ENCODE measurements at regions not wholly inside any gene's neighbourhood (a gene's known extent, or its start where the extent isn't known, plus 50 kb on each side); places are given as distances from the start of the nearest gene placed in this dataset.

DNA sequence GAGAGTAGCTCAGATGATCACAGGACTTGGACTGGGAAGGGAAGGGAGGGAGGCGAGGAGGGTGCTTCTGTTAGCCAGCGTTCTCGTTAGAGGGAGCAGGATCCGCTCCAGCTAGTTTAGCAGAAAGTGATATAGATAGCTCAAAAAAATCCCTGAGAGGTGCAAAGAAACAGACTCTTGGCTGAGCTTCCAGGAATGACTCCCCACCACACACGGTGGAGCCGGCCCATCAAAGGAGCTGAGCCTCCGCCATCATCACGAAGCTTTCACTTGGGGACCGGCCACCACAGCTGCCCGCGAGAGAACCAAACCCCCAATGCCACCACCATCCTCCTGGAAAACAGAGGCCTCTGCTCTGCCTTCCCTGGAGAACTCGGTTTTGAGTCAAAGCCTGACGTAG, 124.6 kb upstream of the BCL2L14 start:
- Histone ChIP-seq H2AFZ (no peak overlapping the region), H3K4me3 (no peak overlapping the region), H3K4me2 (ENCODE audit: unreplicated experiment) (no peak overlapping the region), H3K9ac (no peak overlapping the region), H3F3A (ENCODE audit: insufficient read depth) (peaks cover 15% of the 10 kb centered on the region), H3K9me2 (ENCODE audit: insufficient read depth) (no peaks in the 10 kb centered on the region), H3K36me3 (ENCODE audit: low read depth) (no peaks in the 10 kb centered on the region), H3K4me1 (ENCODE audit: insufficient read depth) (peaks cover 12% of the 10 kb centered on the region), H4K20me1 (ENCODE audit: insufficient read depth) (no peaks in the 10 kb centered on the region), H3K9me3 (ENCODE audit: low read depth) (no peaks in the 10 kb centered on the region), H3K27me3 (replicated peaks; ENCODE audit: insufficient read depth) (peaks cover 8% of the 10 kb centered on the region), H3K27ac (no peak overlapping the region), H3K79me2 (ENCODE audit: insufficient read depth) (no peaks in the 10 kb centered on the region)
- no peak for TF ChIP-seq EZH2phosphoT487 (IDR thresholded peaks at IDR 0.05; ENCODE audit: insufficient read depth, low read depth)
- no peak for TF ChIP-seq EZH2 (IDR thresholded peaks at IDR 0.05; ENCODE audit: insufficient read depth, poor library complexity, severe bottlenecking)
- in situ Hi-C loops (cut with MboI) = no loop called here
- 83 to 95% methylated on average over 13 of the region's 13 CpGs for WGBS, 2 experiments (ENCODE audit: low coverage in 1 of 2, low lambda C conversion rate in 2 of 2, missing lambda C conversion rate in 2 of 2)
- DNase-seq = no peak

- Histone ChIP-seq H2AFZ (no peak overlapping the region), H3K9me3 (ENCODE audit: low read depth) (no peaks in the 10 kb centered on the region), H3K79me2 (ENCODE audit: insufficient read depth) (no peaks in the 10 kb centered on the region), H3K27ac (no peak overlapping the region), H3K36me3 (ENCODE audit: low read depth) (no peaks in the 10 kb centered on the region), H3K9ac (no peak overlapping the region), H4K20me1 (ENCODE audit: insufficient read depth) (no peaks in the 10 kb centered on the region), H3K27me3 (replicated peaks; ENCODE audit: insufficient read depth) (peaks cover 8% of the 10 kb centered on the region), H3K9me2 (ENCODE audit: insufficient read depth) (no peaks in the 10 kb centered on the region), H3K4me2 (ENCODE audit: unreplicated experiment) (no peak overlapping the region), H3K4me1 (ENCODE audit: insufficient read depth) (peaks cover 3% of the 10 kb centered on the region; the same call in 1 of the 2 replicates), H3F3A (ENCODE audit: insufficient read depth) (peaks cover 6% of the 10 kb centered on the region), H3K4me3 (no peak overlapping the region)
- in situ Hi-C loops (cut with MboI) = no loop called here
- TF ChIP-seq EZH2 (IDR thresholded peaks at IDR 0.05; ENCODE audit: insufficient read depth, poor library complexity, severe bottlenecking) (no peak), EZH2phosphoT487 (IDR thresholded peaks at IDR 0.05; ENCODE audit: insufficient read depth, low read depth) (no peak)
- no peak for DNase-seq
- 66 to 70% methylated on average over 6 of the region's 6 CpGs for WGBS, 2 experiments (ENCODE audit: low coverage in 1 of 2, low lambda C conversion rate in 2 of 2, missing lambda C conversion rate in 2 of 2)
These were observed 123.5 kb upstream of the BCL2L14 start for GRCh38 chr12:11947213-11947612.

- Histone ChIP-seq H3K9ac (no peak overlapping the region), H3K4me3 (no peak overlapping the region), H3K4me2 (ENCODE audit: unreplicated experiment) (no peak overlapping the region), H4K20me1 (ENCODE audit: insufficient read depth) (no peaks in the 10 kb centered on the region), H3K9me2 (ENCODE audit: insufficient read depth) (no peaks in the 10 kb centered on the region), H3K4me1 (ENCODE audit: insufficient read depth) (no peaks in the 10 kb centered on the region), H3K9me3 (ENCODE audit: low read depth) (no peaks in the 10 kb centered on the region), H3K27ac (no peak overlapping the region), H2AFZ (no peak overlapping the region), H3K79me2 (ENCODE audit: insufficient read depth) (no peaks in the 10 kb centered on the region), H3F3A (ENCODE audit: insufficient read depth) (no peaks in the 10 kb centered on the region), H3K36me3 (ENCODE audit: low read depth) (no peaks in the 10 kb centered on the region), H3K27me3 (replicated peaks; ENCODE audit: insufficient read depth) (peaks cover 13% of the 10 kb centered on the region)
- in situ Hi-C loops (cut with MboI) = no loop called here
- no peak for DNase-seq
- 36 to 38% methylated on average over 9 of the region's 9 CpGs for WGBS, 2 experiments (ENCODE audit: low coverage in 1 of 2, low lambda C conversion rate in 2 of 2, missing lambda C conversion rate in 2 of 2)
- TF ChIP-seq EZH2 (IDR thresholded peaks at IDR 0.05; ENCODE audit: insufficient read depth, poor library complexity, severe bottlenecking) = no peak
- no peak for TF ChIP-seq EZH2phosphoT487 (IDR thresholded peaks at IDR 0.05; ENCODE audit: insufficient read depth, low read depth)
These were observed 120.9 kb upstream of the BCL2L14 start for GRCh38 chr12:11949738-11950411.

DNA sequence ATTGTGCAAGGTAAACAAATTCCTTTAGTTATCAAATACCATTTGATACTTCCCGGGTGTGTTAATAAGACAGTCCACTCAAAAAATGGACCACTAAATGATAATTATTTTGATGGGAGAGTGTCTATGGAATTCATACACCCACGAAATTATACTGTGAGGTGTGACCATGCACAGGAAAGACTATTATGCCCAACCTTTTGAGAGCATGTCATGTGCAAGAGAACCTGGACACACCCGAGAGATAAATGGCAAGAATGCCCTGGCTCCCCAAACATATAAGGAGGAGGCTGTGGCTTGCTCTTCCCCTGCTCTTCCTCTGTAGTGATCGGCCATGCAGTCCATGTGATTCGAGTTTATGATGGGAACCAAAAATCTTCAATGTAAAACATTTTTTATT, 119.5 kb upstream of the BCL2L14 start:
- Histone ChIP-seq H3K79me2 (ENCODE audit: insufficient read depth) (no peaks in the 10 kb centered on the region), H3F3A (ENCODE audit: insufficient read depth) (no peaks in the 10 kb centered on the region), H3K27ac (no peak overlapping the region), H3K4me1 (ENCODE audit: insufficient read depth) (no peaks in the 10 kb centered on the region), H3K4me2 (ENCODE audit: unreplicated experiment) (no peak overlapping the region), H3K27me3 (replicated peaks; ENCODE audit: insufficient read depth) (peaks cover 13% of the 10 kb centered on the region), H3K9ac (no peak overlapping the region), H2AFZ (no peak overlapping the region), H3K36me3 (ENCODE audit: low read depth) (no peaks in the 10 kb centered on the region), H3K4me3 (no peak overlapping the region), H3K9me3 (ENCODE audit: low read depth) (no peaks in the 10 kb centered on the region), H4K20me1 (ENCODE audit: insufficient read depth) (no peaks in the 10 kb centered on the region), H3K9me2 (ENCODE audit: insufficient read depth) (no peaks in the 10 kb centered on the region)
- DNase-seq = no peak
- in situ Hi-C loops (cut with MboI) = no loop called here
- TF ChIP-seq EZH2 (IDR thresholded peaks at IDR 0.05; ENCODE audit: insufficient read depth, poor library complexity, severe bottlenecking) (no peak), EZH2phosphoT487 (IDR thresholded peaks at IDR 0.05; ENCODE audit: insufficient read depth, low read depth) (no peak)
- 38 to 40% methylated on average over 5 of the region's 5 CpGs for WGBS, 2 experiments (ENCODE audit: low coverage in 1 of 2, low lambda C conversion rate in 2 of 2, missing lambda C conversion rate in 2 of 2)
